Endothelial cell of umbilical vein (primary cell): ENCODE measurements at regions not wholly inside any gene's neighbourhood (a gene's known extent, or its start where the extent isn't known, plus 50 kb on each side); places are given as distances from the start of the nearest gene placed in this dataset.

Experiments
- BruUV-seq: library from RNA; stranded (reverse); fragments of 400-500 nt; replicated peaks from 2 replicates; lab custom pipeline; 2021; lab: Mats Ljungman, UMichigan
- CTCF ChIA-PET: fragments of 300-600, 350-600 bp; sonication (Branson Sonifier 250); formaldehyde crosslinking; loops from one replicate; lab custom pipeline; 2021; ENCODE audit warnings: antibody characterized with exemption, inconsistent platforms; lab: Charles Lee
- POLR2A ChIA-PET: fragments of 300-600, 350-600 bp; sonication (Branson Sonifier 250); formaldehyde crosslinking; loops from one replicate; lab custom pipeline; 2021; ENCODE audit warnings: antibody characterized with exemption, inconsistent platforms; lab: Charles Lee
- DNase-seq: peaks from one replicate; pipeline ENCODE4 v3.0.0-alpha.2; 2011; ENCODE audit warnings: low read depth, low spot score
- FAIRE-seq: peaks from 2 replicates; lab custom pipeline; 2011; peaks lifted over from hg19 to GRCh38; lab: Jason Lieb, UNC
- H2AFZ ChIP-seq: 2 replicates; pipeline ENCODE4 v1.6.0; 2012; ENCODE audit warnings: low read depth, low read length, control low read depth, inconsistent platforms
- H3K27ac ChIP-seq: 2 replicates; pipeline ENCODE4 v1.5.1; 2011; ENCODE audit warnings: low read depth, mild to moderate bottlenecking, control low read depth, low read length, moderate library complexity; ENCODE audit not compliant: insufficient read depth
- H3K27me3 ChIP-seq, 2 experiments: 2 replicates each; pipeline versions ENCODE4 v1.6.0 to v1.6.1; 2011; ENCODE audit warnings: low read length in 2 of 2, mixed read lengths in 1 of 2; ENCODE audit not compliant: control insufficient read depth in 2 of 2, insufficient read depth in 2 of 2
- H3K36me3 ChIP-seq, 2 experiments: 2 replicates in 1 of 2; 3 replicates in 1 of 2; pipeline ENCODE4 v1.5.1; 2011; ENCODE audit warnings: low read length in 2 of 2, mild to moderate bottlenecking in 1 of 2, moderate library complexity in 1 of 2; ENCODE audit not compliant: control insufficient read depth in 2 of 2, insufficient read depth in 2 of 2; ENCODE audit errors: extremely low read depth in 1 of 2
- H3K4me1 ChIP-seq: 3 replicates; pipeline ENCODE4 v1.5.1; 2011; ENCODE audit warnings: mild to moderate bottlenecking, low read length; ENCODE audit not compliant: control insufficient read depth, insufficient read depth; ENCODE audit errors: extremely low read depth
- H3K4me2 ChIP-seq: 2 replicates; pipeline ENCODE4 v1.6.1; 2011; ENCODE audit warnings: low read length, control low read depth, mixed read lengths; ENCODE audit not compliant: insufficient read depth
- H3K4me3 ChIP-seq, 3 experiments: fragments of 200-600 bp in 1 of 3; sonication (generic), shearing (Covaris generic) in 1 of 3; replicated peaks in 1 of 3; 2 replicates each; pipeline ENCODE4 v1.5.1; 2011 to 2016; ENCODE audit warnings: control low read depth in 3 of 3, low read length in 3 of 3, mild to moderate bottlenecking in 2 of 3, inconsistent platforms in 1 of 3, low read depth in 1 of 3, moderate library complexity in 1 of 3; ENCODE audit not compliant: insufficient read depth in 1 of 3
- H3K79me2 ChIP-seq: 2 replicates; pipeline ENCODE4 v1.6.0; 2012; ENCODE audit warnings: low read length, inconsistent platforms; ENCODE audit not compliant: control insufficient read depth, insufficient read depth
- H3K9ac ChIP-seq: replicated peaks from 2 replicates; pipeline ENCODE3; 2011; ENCODE audit warnings: low read length, control low read depth; ENCODE audit not compliant: insufficient read depth; ENCODE audit errors: extremely low read depth
- H3K9me1 ChIP-seq: replicated peaks from 3 replicates; pipeline ENCODE4 v1.6.0; 2011; ENCODE audit warnings: mild to moderate bottlenecking, low read length; ENCODE audit not compliant: control insufficient read depth, insufficient read depth; ENCODE audit errors: extremely low read depth
- H3K9me3 ChIP-seq: replicated peaks from 2 replicates; pipeline ENCODE4 v1.5.1; 2012; ENCODE audit warnings: low read length, inconsistent platforms; ENCODE audit not compliant: control insufficient read depth, insufficient read depth
- H4K20me1 ChIP-seq: replicated peaks from 2 replicates; pipeline ENCODE3; 2011; ENCODE audit warnings: mild to moderate bottlenecking, low read length; ENCODE audit not compliant: control insufficient read depth, insufficient read depth; ENCODE audit errors: extremely low read depth
- CTCF ChIP-seq, 2 donors: IDR thresholded peaks; 1 replicate in 1 of 2; 2 replicates in 1 of 2; pipeline ENCODE4 v1.5.1; 2011; ENCODE audit warnings: low read length in 2 of 2, mild to moderate bottlenecking in 2 of 2, moderate library complexity in 2 of 2, control low read depth in 1 of 2, inconsistent platforms in 1 of 2, low read depth in 1 of 2; ENCODE audit not compliant: insufficient read depth in 1 of 2; ENCODE audit errors: extremely low read depth in 1 of 2
- FOS ChIP-seq: IDR thresholded peaks from 2 replicates; pipeline ENCODE4 v1.6.1; 2011; ENCODE audit warnings: mild to moderate bottlenecking, low read length, moderate library complexity, borderline replicate concordance; ENCODE audit not compliant: insufficient read depth
- GATA2 ChIP-seq: IDR thresholded peaks from 2 replicates; pipeline ENCODE4 v1.7.0; 2011; ENCODE audit warnings: low read depth, mild to moderate bottlenecking, moderate library complexity, mixed read lengths, low read length; ENCODE audit not compliant: insufficient read length, insufficient read depth
- MYC ChIP-seq: IDR thresholded peaks from one replicate; pipeline ENCODE4 v1.6.1; 2011; ENCODE audit warnings: mild to moderate bottlenecking, low read depth, low read length
- POLR2A ChIP-seq: IDR thresholded peaks from 2 replicates; pipeline ENCODE4 v1.6.1; 2012; ENCODE audit warnings: low read depth, mild to moderate bottlenecking, control low read depth, low read length
- POLR2AphosphoS5 ChIP-seq: IDR thresholded peaks from 2 replicates; pipeline ENCODE4 v1.6.1; 2012; ENCODE audit warnings: low read depth, mild to moderate bottlenecking, control low read depth, low read length, moderate library complexity; ENCODE audit not compliant: insufficient read depth
- dilution Hi-C: fragments of 300-500 bp; cut with MboI; formaldehyde crosslinking; loops from one replicate; pipeline ENCODE4 v1.15.0; 2019; ENCODE audit warnings: low sequenced_read_pairs; ENCODE audit not compliant: extremely low pct_ligation_motif_present
- intact Hi-C: fragments of 100-400 bp; cut with micrococcal nuclease; formaldehyde crosslinking; loops from one replicate; pipeline ENCODE4 v1.10.0; 2022

DNA sequence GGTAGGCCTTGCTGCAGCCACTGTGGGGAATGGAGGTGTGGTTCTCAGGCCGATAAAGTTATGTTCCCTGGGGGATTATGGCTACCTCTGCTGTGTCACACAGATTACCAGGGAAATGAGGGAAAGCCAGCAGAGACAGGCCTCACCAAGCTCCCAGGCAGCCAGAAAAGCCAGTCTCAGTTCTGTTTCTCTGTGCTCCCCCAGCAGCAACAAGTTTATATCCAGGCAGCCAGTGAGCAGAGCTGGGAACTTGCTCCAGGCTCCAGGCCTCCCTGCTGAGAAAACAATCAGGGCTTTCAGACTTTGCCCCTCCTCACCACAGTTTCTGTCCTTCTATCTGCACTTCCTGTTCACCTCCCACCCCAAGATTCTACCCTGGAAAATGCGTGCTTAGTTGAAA lies 596.6 kb upstream of the GYPC start:
- no peak for DNase-seq
- no peaks in the 10 kb centered on the region for H3K4me1 ChIP-seq
- no peak overlapping the region for H2AFZ ChIP-seq
- dilution Hi-C loops (no loop called here), intact Hi-C loops (no loop called here)
- H3K79me2 ChIP-seq, result no peaks in the 10 kb centered on the region
- H3K9me1 ChIP-seq, result no peaks in the 10 kb centered on the region
- H4K20me1 ChIP-seq, result no peaks in the 10 kb centered on the region
- no peak overlapping the region for H3K4me3 ChIP-seq
- no peak overlapping the region for H3K27ac ChIP-seq
- no peaks in the 10 kb centered on the region for H3K36me3 ChIP-seq
- no peaks in the 10 kb centered on the region for H3K27me3 ChIP-seq
- no TSS peak for BruUV-seq
- no peak overlapping the region for H3K4me2 ChIP-seq
- ChIA-PET POLR2A (no interaction called here), CTCF (no interaction called here)
- FAIRE-seq, result no peak
- TF ChIP-seq POLR2A, result no peak
- TF ChIP-seq POLR2AphosphoS5, result no peak
- no peak for TF ChIP-seq GATA2
- peaks cover 5% of the 10 kb centered on the region for H3K9me3 ChIP-seq
- no peak overlapping the region for H3K9ac ChIP-seq

DNA sequence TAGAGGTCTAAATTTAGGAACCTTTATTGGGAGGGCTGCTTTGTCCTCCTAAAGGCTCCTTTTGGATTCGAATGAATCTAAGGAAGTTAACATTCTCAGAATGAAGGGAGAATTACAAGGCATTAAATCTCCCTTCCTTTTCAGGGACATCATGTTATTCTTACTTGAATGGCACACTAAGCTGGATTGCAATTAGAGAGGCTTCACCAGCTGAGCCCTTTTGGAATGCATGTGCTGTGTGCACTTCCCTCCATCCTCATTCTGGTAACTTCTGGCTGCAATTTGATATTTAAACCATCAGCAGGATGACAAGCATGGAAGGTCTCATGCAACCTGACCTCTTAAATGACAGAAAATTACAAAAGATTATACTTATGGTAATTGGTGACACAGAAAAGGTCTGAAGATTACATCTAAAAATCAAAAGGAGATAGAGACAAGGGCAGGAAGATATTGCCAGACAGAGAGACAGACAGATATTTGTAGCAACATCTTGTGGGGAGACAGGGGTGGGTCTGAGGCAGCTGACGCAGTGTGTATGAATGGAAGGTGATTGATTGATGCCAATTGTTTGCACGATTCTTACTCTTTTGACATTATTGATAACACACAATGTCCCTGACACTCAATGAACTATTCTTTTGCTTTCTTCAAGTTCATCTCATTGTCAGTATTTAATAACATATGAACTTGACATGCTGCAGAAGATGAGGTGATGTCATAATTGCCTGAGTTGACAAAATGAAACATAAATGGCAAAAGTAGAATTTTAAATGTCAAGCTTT lies 570.8 kb upstream of the GYPC start:
- BruUV-seq, result no TSS peak
- Histone ChIP-seq H3K27me3 (no peaks in the 10 kb centered on the region), H3K27ac (no peak overlapping the region), H2AFZ (no peak overlapping the region), H3K9me3 (no peaks in the 10 kb centered on the region), H3K9me1 (no peaks in the 10 kb centered on the region), H3K4me1 (no peaks in the 10 kb centered on the region), H3K9ac (no peak overlapping the region), H3K4me2 (no peak overlapping the region), H3K4me3 (no peak overlapping the region), H3K36me3 (no peaks in the 10 kb centered on the region), H4K20me1 (no peaks in the 10 kb centered on the region), H3K79me2 (no peaks in the 10 kb centered on the region)
- intact Hi-C loops, result no loop called here
- FAIRE-seq, result no peak
- ChIA-PET POLR2A (no interaction called here), CTCF (no interaction called here)
- TF ChIP-seq CTCF (IDR thresholded peaks at IDR 0.05; ENCODE audit: extremely low read depth in 1 of 2, insufficient read depth in 1 of 2, low read depth in 1 of 2, low read length in 2 of 2) (no peak), POLR2AphosphoS5 (no peak), GATA2 (no peak), MYC (no peak), FOS (no peak)
- dilution Hi-C loops, result no loop called here
- DNase-seq, result no peak
